ENCODE measurements at regions not wholly inside any gene's neighbourhood (a gene's known extent, or its start where the extent isn't known, plus 50 kb on each side); places are given as distances from the start of the nearest gene placed in this dataset.

DNA sequence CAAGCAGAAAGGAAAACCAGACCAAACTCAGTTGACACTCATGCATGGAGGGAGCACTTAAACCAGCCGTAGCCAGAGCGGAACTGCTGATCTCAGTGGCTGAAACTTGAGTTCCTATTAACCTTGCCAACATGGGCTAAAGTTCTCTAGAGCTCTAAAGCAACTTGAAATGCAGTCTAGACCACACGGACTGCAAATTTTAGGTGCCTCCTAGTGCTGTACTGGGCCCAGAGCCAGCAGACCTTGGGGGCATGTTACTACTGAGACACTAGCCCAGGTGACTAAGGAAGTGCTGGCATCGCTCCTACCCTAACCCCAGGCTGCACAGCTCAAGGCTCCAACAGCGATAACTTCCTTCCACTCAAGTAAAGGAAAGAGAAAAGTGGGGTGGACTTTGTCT lies 236.5 kb downstream of the AKAIN1 start:
- no peak for TF ChIP-seq GABPA (IDR thresholded peaks at IDR 0.05; ENCODE audit: low read depth)
- TF ChIP-seq, protein P1, sequence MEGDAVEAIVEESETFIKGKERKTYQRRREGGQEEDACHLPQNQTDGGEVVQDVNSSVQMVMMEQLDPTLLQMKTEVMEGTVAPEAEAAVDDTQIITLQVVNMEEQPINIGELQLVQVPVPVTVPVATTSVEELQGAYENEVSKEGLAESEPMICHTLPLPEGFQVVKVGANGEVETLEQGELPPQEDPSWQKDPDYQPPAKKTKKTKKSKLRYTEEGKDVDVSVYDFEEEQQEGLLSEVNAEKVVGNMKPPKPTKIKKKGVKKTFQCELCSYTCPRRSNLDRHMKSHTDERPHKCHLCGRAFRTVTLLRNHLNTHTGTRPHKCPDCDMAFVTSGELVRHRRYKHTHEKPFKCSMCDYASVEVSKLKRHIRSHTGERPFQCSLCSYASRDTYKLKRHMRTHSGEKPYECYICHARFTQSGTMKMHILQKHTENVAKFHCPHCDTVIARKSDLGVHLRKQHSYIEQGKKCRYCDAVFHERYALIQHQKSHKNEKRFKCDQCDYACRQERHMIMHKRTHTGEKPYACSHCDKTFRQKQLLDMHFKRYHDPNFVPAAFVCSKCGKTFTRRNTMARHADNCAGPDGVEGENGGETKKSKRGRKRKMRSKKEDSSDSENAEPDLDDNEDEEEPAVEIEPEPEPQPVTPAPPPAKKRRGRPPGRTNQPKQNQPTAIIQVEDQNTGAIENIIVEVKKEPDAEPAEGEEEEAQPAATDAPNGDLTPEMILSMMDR (IDR thresholded peaks at IDR 0.05; ENCODE audit: insufficient read depth, low read length) = no peak
